Glutamatergic neuron (in vitro differentiated cells): ENCODE measurements at regions not wholly inside any gene's neighbourhood (a gene's known extent, or its start where the extent isn't known, plus 50 kb on each side); places are given as distances from the start of the nearest gene placed in this dataset.

Experiments used
- DNase-seq: peaks from one replicate; pipeline ENCODE4 v3.0.0; 2022
- H3K27ac Mint-ChIP-seq: one replicate; pipeline ENCODE4 v1.8.0; 2020; ENCODE audit warnings: mild to moderate bottlenecking, mixed read lengths, inconsistent platforms; ENCODE audit not compliant: unreplicated experiment
- H3K27me3 Mint-ChIP-seq: one replicate; pipeline ENCODE4 v1.8.0; 2020; ENCODE audit warnings: mild to moderate bottlenecking, moderate library complexity, mixed read lengths, inconsistent platforms; ENCODE audit not compliant: unreplicated experiment
- H3K36me3 Mint-ChIP-seq: one replicate; pipeline ENCODE4 v1.8.0; 2020; ENCODE audit warnings: mild to moderate bottlenecking, mixed read lengths, inconsistent platforms; ENCODE audit not compliant: unreplicated experiment
- H3K4me1 Mint-ChIP-seq: one replicate; pipeline ENCODE4 v1.8.0; 2020; ENCODE audit warnings: mild to moderate bottlenecking, low read depth, mixed read lengths, inconsistent platforms; ENCODE audit not compliant: unreplicated experiment
- H3K4me3 Mint-ChIP-seq: one replicate; pipeline ENCODE4 v1.8.0; 2020; ENCODE audit warnings: mild to moderate bottlenecking, mixed read lengths, inconsistent platforms; ENCODE audit not compliant: unreplicated experiment
- H3K9me3 Mint-ChIP-seq: one replicate; pipeline ENCODE4 v1.8.0; 2020; ENCODE audit warnings: mild to moderate bottlenecking, moderate library complexity, mixed read lengths, inconsistent platforms; ENCODE audit not compliant: unreplicated experiment
- TF ChIP-seq, protein P1 (sequence below): fragments of 200-600 bp; sonication (generic); IDR thresholded peaks from one replicate; pipeline ENCODE4 v1.5.0; 2021; ENCODE audit not compliant: partially characterized antibody, unreplicated experiment

DNA sequence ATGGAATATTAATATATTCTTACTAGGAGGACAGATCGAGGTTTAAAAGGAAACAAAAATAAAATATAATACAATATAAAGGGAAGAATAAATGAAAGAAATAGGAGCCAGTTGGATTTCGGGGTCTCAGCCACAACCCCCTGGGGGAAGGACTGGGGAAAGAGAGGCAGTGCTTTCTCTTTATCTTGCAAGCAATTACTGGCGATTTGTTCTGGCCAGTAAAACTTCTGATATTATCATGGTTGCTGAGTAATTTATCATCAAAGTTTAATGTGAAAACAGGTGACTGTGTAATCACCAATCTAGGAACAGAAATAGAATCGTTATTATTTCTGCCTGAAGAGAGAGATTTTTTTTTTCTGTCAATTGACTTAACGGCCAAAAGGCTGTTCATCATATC, 917.7 kb upstream of the CELF4 start:
- no peak for DNase-seq
- Mint-ChIP-seq H3K27me3 (no peaks in the 10 kb centered on the region), H3K27ac (no peak overlapping the region), H3K4me3 (no peak overlapping the region), H3K36me3 (no peaks in the 10 kb centered on the region), H3K4me1 (peaks cover 3% of the 10 kb centered on the region), H3K9me3 (no peaks in the 10 kb centered on the region)
- TF ChIP-seq, protein P1, sequence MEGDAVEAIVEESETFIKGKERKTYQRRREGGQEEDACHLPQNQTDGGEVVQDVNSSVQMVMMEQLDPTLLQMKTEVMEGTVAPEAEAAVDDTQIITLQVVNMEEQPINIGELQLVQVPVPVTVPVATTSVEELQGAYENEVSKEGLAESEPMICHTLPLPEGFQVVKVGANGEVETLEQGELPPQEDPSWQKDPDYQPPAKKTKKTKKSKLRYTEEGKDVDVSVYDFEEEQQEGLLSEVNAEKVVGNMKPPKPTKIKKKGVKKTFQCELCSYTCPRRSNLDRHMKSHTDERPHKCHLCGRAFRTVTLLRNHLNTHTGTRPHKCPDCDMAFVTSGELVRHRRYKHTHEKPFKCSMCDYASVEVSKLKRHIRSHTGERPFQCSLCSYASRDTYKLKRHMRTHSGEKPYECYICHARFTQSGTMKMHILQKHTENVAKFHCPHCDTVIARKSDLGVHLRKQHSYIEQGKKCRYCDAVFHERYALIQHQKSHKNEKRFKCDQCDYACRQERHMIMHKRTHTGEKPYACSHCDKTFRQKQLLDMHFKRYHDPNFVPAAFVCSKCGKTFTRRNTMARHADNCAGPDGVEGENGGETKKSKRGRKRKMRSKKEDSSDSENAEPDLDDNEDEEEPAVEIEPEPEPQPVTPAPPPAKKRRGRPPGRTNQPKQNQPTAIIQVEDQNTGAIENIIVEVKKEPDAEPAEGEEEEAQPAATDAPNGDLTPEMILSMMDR: no peak

DNA sequence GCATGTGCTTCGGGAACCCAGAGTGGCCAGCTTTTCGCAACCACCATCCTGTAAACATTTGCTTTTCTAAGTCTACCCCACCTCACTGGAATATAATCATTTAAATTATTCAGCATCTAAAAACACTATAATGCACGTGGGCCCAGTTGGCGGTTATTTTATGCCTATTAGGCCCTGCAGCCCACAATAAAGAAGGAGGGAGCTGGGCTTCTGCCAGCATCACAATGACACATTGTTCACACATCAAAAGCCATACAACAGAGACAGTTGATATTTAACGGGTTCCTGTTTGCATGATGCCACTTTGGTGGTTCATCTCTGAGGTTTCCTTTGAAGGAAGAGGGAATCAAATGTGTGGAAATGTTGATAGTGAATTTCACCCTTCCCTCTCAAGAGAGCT, 916.0 kb upstream of the CELF4 start:
- Mint-ChIP-seq H3K27ac (no peak overlapping the region), H3K4me3 (no peak overlapping the region), H3K27me3 (no peaks in the 10 kb centered on the region), H3K36me3 (no peaks in the 10 kb centered on the region), H3K4me1 (peaks cover 3% of the 10 kb centered on the region), H3K9me3 (no peaks in the 10 kb centered on the region)
- TF ChIP-seq, protein P1: no peak
- DNase-seq: no peak

GRCh38 chr18:38475686-38476085, 910.1 kb upstream of the CELF4 start:
- Mint-ChIP-seq H3K36me3 (peaks cover 6% of the 10 kb centered on the region), H3K27me3 (no peaks in the 10 kb centered on the region), H3K4me3 (no peak overlapping the region), H3K4me1 (peaks cover 7% of the 10 kb centered on the region), H3K9me3 (no peaks in the 10 kb centered on the region), H3K27ac (no peak overlapping the region)
- TF ChIP-seq, protein P1: no peak
- DNase-seq: no peak

DNA sequence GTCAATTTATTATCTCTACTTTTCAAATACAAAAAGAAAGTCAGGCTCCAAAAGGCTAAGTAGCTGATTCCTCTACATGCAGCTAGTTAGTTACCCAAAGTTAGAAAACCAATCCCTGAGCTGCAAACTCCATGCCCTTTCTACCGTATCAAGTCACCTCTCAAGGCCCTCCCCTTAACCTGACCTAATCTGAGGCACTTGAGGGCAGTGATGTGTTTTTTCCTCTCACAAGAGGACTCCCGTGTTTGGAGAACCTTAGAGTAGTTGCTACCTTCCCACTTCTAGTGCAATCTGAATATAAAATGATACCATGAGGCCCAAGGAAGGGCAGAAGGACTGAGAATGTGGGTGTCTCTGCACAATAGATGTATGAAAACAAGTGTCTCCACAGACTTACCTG, 907.9 kb upstream of the CELF4 start:
- Mint-ChIP-seq H3K36me3 (peaks cover 6% of the 10 kb centered on the region), H3K4me3 (no peak overlapping the region), H3K4me1 (peaks cover 7% of the 10 kb centered on the region), H3K27me3 (no peaks in the 10 kb centered on the region), H3K9me3 (no peaks in the 10 kb centered on the region), H3K27ac (no peak overlapping the region)
- no peak for DNase-seq
- TF ChIP-seq, protein P1: no peak

- Mint-ChIP-seq H3K27ac (no peak overlapping the region), H3K36me3 (peaks cover 6% of the 10 kb centered on the region), H3K4me3 (no peak overlapping the region), H3K9me3 (no peaks in the 10 kb centered on the region), H3K4me1 (peaks cover 10% of the 10 kb centered on the region), H3K27me3 (no peaks in the 10 kb centered on the region)
- TF ChIP-seq, protein P1: no peak
- no peak for DNase-seq
These were observed 904.8 kb upstream of the CELF4 start for GRCh38 chr18:38470421-38470820.
